CD4-positive, CD25-positive, alpha-beta regulatory T cell (primary cell): ENCODE measurements at regions not wholly inside any gene's neighbourhood (a gene's known extent, or its start where the extent isn't known, plus 50 kb on each side); places are given as distances from the start of the nearest gene placed in this dataset.

Experiments
- ATAC-seq, 2 donors: fragments of 150-1000 bp; cut with Tn5 transposase; one replicate each; pipeline ENCODE4 v1.10.0; 2021; ENCODE audit warnings: low read depth in 2 of 2, moderate number of reproducible peaks in 2 of 2, moderate library complexity in 1 of 2
- DNase-seq, 3 donors: peaks; one replicate each; pipeline versions ENCODE4 v3.0.0 to v3.0.0-alpha.2; 2012 to 2022; ENCODE audit warnings: mixed read lengths in 1 of 3
- H3K27ac ChIP-seq: one replicate; pipeline ENCODE4 v1.7.0; 2013; ENCODE audit warnings: mild to moderate bottlenecking, low read length; ENCODE audit not compliant: insufficient read depth, poor library complexity, severe bottlenecking
- H3K27me3 ChIP-seq: one replicate; pipeline ENCODE4 v1.7.0; 2013; ENCODE audit warnings: low read length; ENCODE audit not compliant: control insufficient read depth, insufficient read depth
- H3K36me3 ChIP-seq: one replicate; pipeline ENCODE4 v1.7.0; 2013; ENCODE audit warnings: mild to moderate bottlenecking, low read length, moderate library complexity; ENCODE audit not compliant: control insufficient read depth, insufficient read depth
- H3K4me1 ChIP-seq: 2 replicates; pipeline ENCODE4 v1.7.0; 2013; ENCODE audit warnings: mild to moderate bottlenecking, low read length; ENCODE audit not compliant: insufficient read depth, control insufficient read depth, poor library complexity, severe bottlenecking
- H3K4me3 ChIP-seq: one replicate; pipeline ENCODE4 v1.7.0; 2013; ENCODE audit warnings: low read depth, mild to moderate bottlenecking, low read length, moderate library complexity
- H3K9me3 ChIP-seq, 2 experiments: 1 replicate in 1 of 2; 2 replicates in 1 of 2; pipeline ENCODE4 v1.7.0; 2013; ENCODE audit warnings: low read length in 2 of 2, mild to moderate bottlenecking in 1 of 2, moderate library complexity in 1 of 2; ENCODE audit not compliant: control insufficient read depth in 2 of 2
- H3K27ac Mint-ChIP-seq, 3 donors: one replicate each; pipeline ENCODE4 v1.8.0; 2020 to 2022; ENCODE audit warnings: mild to moderate bottlenecking in 3 of 3, mixed read lengths in 3 of 3, moderate library complexity in 2 of 3
- H3K27me3 Mint-ChIP-seq: one replicate; pipeline ENCODE4 v1.8.0; 2022; ENCODE audit warnings: mild to moderate bottlenecking, mixed read lengths
- H3K36me3 Mint-ChIP-seq: one replicate; pipeline ENCODE4 v1.8.0; 2020; ENCODE audit warnings: mixed read lengths
- H3K4me1 Mint-ChIP-seq, 4 donors: one replicate each; pipeline ENCODE4 v1.8.0; 2020 to 2022; ENCODE audit warnings: mixed read lengths in 4 of 4, mild to moderate bottlenecking in 1 of 4
- H3K4me3 Mint-ChIP-seq, 4 donors: one replicate each; pipeline ENCODE4 v1.8.0; 2020 to 2022; ENCODE audit warnings: mild to moderate bottlenecking in 4 of 4, mixed read lengths in 4 of 4, moderate library complexity in 3 of 4
- H3K9me3 Mint-ChIP-seq, 7 donors: one replicate each; pipeline ENCODE4 v1.8.0; 2020 to 2022; ENCODE audit warnings: mixed read lengths in 7 of 7, mild to moderate bottlenecking in 3 of 7, moderate library complexity in 2 of 7

DNA sequence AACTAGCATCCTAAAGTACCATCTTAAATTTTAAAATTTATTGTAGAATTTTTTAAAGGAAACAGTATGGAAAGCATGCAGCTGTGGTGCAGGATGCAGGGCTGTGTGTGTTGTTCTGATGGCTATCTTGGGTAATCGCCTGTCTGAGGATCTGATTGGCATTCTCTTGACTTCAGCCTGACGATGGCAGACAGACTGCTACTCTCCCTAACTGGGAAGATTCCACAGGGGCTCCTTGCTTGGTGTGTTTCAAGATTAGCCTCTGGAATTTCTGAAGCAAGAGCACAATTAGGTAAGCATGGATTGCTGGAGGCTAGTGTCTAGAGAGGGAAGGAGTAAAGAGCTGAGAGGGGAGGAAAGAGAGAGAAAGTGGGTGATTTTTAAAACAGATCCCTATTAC, 696.8 kb upstream of the LRFN5 start:
- no peaks in the 10 kb centered on the region for H3K4me1 ChIP-seq
- Mint-ChIP-seq H3K4me3 (no peak overlapping the region), H3K4me1 (no peaks in the 10 kb centered on the region), H3K27ac (no peak overlapping the region), H3K9me3 (peaks cover 0 to 12% (median 4%) of the 10 kb centered on the region in 7 donors), H3K27me3 (no peaks in the 10 kb centered on the region), H3K36me3 (no peaks in the 10 kb centered on the region)
- no peak overlapping the region for H3K4me3 ChIP-seq
- no peak for ATAC-seq
- DNase-seq = no peak
- H3K27me3 ChIP-seq = no peaks in the 10 kb centered on the region
- no peaks in the 10 kb centered on the region for H3K9me3 ChIP-seq
- no peaks in the 10 kb centered on the region for H3K36me3 ChIP-seq
- no peak overlapping the region for H3K27ac ChIP-seq

DNA sequence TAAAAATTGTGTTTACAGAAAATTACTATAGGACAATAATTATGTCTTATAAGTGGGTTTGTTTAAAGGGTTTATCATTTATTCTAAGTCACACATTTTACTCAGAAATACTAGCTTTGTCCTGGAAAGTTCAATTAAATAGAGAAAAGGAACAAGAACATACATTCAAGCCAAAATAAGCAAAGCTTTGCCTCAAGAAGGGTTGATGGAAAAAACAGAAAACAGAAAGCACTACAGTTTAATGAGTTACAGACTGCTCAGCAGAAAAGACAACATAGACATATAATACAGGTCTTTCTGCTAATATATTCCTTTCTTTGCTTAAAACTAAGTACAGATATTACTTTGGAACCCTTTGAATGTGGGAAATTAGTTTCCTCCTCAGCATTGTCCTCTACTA, 703.0 kb upstream of the LRFN5 start:
- H3K36me3 ChIP-seq = no peaks in the 10 kb centered on the region
- DNase-seq (no peak), ATAC-seq (no peak)
- Mint-ChIP-seq H3K9me3 (peaks cover 0 to 15% (median 5%) of the 10 kb centered on the region in 7 donors), H3K27ac (no peak overlapping the region), H3K4me3 (no peak overlapping the region), H3K4me1 (no peaks in the 10 kb centered on the region), H3K27me3 (no peaks in the 10 kb centered on the region), H3K36me3 (no peaks in the 10 kb centered on the region)
- no peaks in the 10 kb centered on the region for H3K27me3 ChIP-seq
- peaks cover 0 to 4% of the 10 kb centered on the region in 2 experiments for H3K9me3 ChIP-seq
- H3K4me3 ChIP-seq = no peak overlapping the region
- no peaks in the 10 kb centered on the region for H3K4me1 ChIP-seq
- no peak overlapping the region for H3K27ac ChIP-seq

DNA sequence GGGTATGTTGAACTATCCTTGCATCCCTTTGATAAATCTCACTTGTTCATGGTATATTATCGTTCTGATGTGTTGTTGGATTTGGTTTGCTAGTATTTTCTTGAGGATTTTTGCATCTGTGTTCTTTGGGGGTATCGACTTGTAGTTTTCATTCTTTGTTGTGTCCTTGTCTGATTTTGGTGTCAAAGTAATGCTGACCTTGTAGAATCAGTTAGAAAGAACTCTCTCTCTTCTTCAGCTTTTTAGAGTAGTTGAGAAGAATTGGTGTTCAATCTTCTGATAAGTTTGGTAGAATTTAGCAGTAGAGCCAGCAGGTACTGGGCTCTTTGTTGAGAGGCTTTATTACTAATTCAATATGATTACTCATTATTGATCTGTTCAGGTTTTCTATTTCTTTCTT, 707.2 kb upstream of the LRFN5 start:
- H3K9me3 ChIP-seq = peaks cover 3 to 4% of the 10 kb centered on the region in 2 experiments
- no peak overlapping the region for H3K27ac ChIP-seq
- Mint-ChIP-seq H3K9me3 (peaks cover 0 to 23% (median 5%) of the 10 kb centered on the region in 7 donors), H3K4me3 (no peak overlapping the region), H3K36me3 (no peaks in the 10 kb centered on the region), H3K27ac (no peak overlapping the region), H3K27me3 (no peaks in the 10 kb centered on the region), H3K4me1 (no peaks in the 10 kb centered on the region)
- ATAC-seq = no peak
- no peaks in the 10 kb centered on the region for H3K4me1 ChIP-seq
- no peaks in the 10 kb centered on the region for H3K27me3 ChIP-seq
- DNase-seq = no peak
- no peaks in the 10 kb centered on the region for H3K36me3 ChIP-seq
- H3K4me3 ChIP-seq = no peak overlapping the region

DNA sequence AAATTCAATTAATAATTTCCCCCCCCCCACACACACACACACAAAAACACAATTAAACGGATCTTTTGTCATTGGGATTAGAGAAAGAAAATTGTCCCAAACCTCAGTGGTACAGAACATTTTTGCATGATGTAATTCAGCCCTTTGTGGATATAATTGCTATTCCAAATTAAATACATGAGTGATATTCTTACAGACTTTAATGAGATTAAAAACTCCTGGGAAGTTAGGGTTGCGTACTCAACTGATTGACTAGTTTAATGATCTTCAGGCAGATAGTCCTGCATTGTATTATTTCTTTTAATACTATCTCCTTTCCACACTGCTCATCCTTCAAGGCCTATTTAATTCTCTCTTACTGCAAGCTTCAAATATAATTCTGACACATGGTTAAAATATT, 711.8 kb upstream of the LRFN5 start:
- Mint-ChIP-seq H3K4me1 (no peaks in the 10 kb centered on the region), H3K27ac (no peak overlapping the region), H3K9me3 (peaks cover 0 to 20% (median 7%) of the 10 kb centered on the region in 7 donors), H3K27me3 (no peaks in the 10 kb centered on the region), H3K4me3 (no peak overlapping the region), H3K36me3 (no peaks in the 10 kb centered on the region)
- no peak for DNase-seq
- no peaks in the 10 kb centered on the region for H3K4me1 ChIP-seq
- H3K4me3 ChIP-seq = no peak overlapping the region
- H3K36me3 ChIP-seq = no peaks in the 10 kb centered on the region
- H3K27me3 ChIP-seq = no peaks in the 10 kb centered on the region
- no peak overlapping the region for H3K27ac ChIP-seq
- no peak for ATAC-seq
- peaks cover 0 to 3% of the 10 kb centered on the region in 2 experiments for H3K9me3 ChIP-seq

DNA sequence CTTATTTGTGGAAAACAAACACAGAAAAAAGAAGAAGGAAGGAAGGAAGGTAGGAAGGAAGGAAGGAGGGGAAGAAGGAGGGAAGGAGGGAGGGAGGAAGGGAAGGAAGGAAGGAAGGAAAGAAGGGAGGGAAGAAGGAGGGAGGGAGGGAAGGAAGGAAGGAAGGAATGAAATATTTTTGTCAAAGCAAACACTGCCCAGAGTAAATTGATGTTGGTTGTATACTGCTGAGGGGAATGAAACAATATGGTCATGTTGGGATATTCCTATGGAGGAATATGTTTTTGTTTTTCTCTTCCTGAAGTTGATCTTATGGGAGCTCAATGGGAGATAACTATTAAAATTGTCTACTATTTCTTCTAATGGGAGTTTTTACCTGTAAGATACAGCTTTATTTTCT, 717.5 kb upstream of the LRFN5 start:
- Mint-ChIP-seq H3K4me1 (no peaks in the 10 kb centered on the region), H3K27me3 (peaks cover 5% of the 10 kb centered on the region), H3K27ac (no peak overlapping the region), H3K9me3 (peaks cover 0 to 8% (median 5%) of the 10 kb centered on the region in 7 donors), H3K4me3 (no peak overlapping the region), H3K36me3 (no peaks in the 10 kb centered on the region)
- Histone ChIP-seq H3K4me1 (no peaks in the 10 kb centered on the region), H3K27ac (no peak overlapping the region), H3K4me3 (no peak overlapping the region), H3K27me3 (no peaks in the 10 kb centered on the region), H3K9me3 (no peaks in the 10 kb centered on the region), H3K36me3 (no peaks in the 10 kb centered on the region)
- DNase-seq = no peak
- ATAC-seq = no peak

DNA sequence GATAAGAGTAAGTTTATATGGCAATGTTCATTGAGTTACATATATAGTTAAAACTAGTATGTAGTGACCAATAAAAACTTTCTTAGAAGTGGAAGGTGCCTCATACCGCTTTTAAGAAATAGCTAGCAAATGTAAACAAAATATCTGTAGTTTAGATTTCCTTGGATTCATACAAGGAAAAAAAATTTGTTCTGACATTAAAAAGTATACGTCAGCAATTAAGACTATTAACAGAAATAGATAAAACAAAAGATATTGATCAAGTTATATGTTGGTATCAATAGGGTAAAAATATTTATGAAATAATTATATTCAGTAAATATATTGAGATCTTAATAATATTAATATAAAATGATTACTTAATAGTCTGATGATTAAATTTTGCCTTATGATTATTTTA, 718.8 kb upstream of the LRFN5 start:
- DNase-seq = no peak
- H3K27me3 Mint-ChIP-seq = peaks cover 5% of the 10 kb centered on the region
- no peak overlapping the region for H3K4me3 Mint-ChIP-seq
- H3K27ac ChIP-seq = no peak overlapping the region
- ATAC-seq = no peak
- H3K36me3 ChIP-seq = no peaks in the 10 kb centered on the region
- H3K9me3 Mint-ChIP-seq = peaks cover 0 to 8% (median 5%) of the 10 kb centered on the region in 7 donors
- H3K27me3 ChIP-seq = no peaks in the 10 kb centered on the region
- no peaks in the 10 kb centered on the region for H3K9me3 ChIP-seq
- no peak overlapping the region for H3K27ac Mint-ChIP-seq
- no peaks in the 10 kb centered on the region for H3K4me1 ChIP-seq
- H3K4me3 ChIP-seq = no peak overlapping the region
- H3K36me3 Mint-ChIP-seq = no peaks in the 10 kb centered on the region
- H3K4me1 Mint-ChIP-seq = no peaks in the 10 kb centered on the region

DNA sequence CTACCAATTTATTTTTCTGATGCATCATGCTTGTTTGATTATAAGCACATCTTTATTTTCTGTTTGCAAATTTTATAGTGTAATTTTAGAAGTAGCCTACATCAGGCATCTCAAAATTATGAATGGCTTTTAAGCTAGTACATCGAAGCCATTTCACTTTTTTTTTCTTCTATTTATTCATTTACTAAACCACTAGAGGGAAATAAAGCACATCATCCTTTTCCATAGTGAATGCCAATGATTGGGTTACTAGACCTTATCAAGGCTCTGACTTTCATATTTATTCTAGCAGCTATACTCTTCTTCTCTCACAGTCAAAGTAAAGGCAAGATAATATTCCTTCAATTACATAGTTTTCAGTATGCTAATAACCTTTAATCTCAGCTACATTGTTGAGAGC, 736.4 kb upstream of the LRFN5 start:
- Mint-ChIP-seq H3K27me3 (no peaks in the 10 kb centered on the region), H3K27ac (no peak overlapping the region), H3K4me1 (no peaks in the 10 kb centered on the region), H3K4me3 (no peak overlapping the region), H3K36me3 (no peaks in the 10 kb centered on the region), H3K9me3 (peaks cover 0 to 17% (median 4%) of the 10 kb centered on the region in 7 donors)
- DNase-seq (no peak), ATAC-seq (no peak)
- no peak overlapping the region for H3K4me3 ChIP-seq
- H3K27me3 ChIP-seq = no peaks in the 10 kb centered on the region
- peaks cover 0 to 2% of the 10 kb centered on the region in 2 experiments for H3K9me3 ChIP-seq
- no peaks in the 10 kb centered on the region for H3K36me3 ChIP-seq
- H3K4me1 ChIP-seq = no peaks in the 10 kb centered on the region
- no peak overlapping the region for H3K27ac ChIP-seq

DNA sequence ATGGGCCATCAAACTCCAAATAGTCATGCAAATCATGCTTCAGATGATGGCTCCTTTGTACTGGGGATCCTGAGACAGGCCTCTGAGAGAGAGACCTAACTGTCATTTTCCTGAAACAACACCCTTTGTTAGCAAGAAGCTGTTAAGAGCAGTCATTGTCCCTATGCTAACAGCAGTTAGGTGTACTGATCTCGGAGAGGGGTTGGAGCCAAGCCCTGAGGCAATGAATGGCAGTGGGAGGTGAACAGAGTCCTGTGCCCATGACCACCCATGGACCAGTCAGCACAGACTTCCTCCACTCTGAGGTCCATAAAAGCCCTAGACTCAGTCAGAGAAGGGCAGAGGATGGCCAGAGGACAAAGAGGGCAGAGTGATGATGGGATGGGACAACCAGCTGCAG, 747.6 kb upstream of the LRFN5 start:
- Histone ChIP-seq H3K36me3 (no peaks in the 10 kb centered on the region), H3K4me1 (no peaks in the 10 kb centered on the region), H3K9me3 (peaks cover 0 to 20% of the 10 kb centered on the region in 2 experiments), H3K27me3 (no peaks in the 10 kb centered on the region), H3K27ac (no peak overlapping the region), H3K4me3 (no peak overlapping the region)
- Mint-ChIP-seq H3K9me3 (peaks cover 0 to 31% (median 7%) of the 10 kb centered on the region in 7 donors), H3K4me1 (no peaks in the 10 kb centered on the region), H3K27ac (no peak overlapping the region), H3K36me3 (no peaks in the 10 kb centered on the region), H3K4me3 (no peak overlapping the region), H3K27me3 (no peaks in the 10 kb centered on the region)
- DNase-seq (no peak), ATAC-seq (no peak)
